Loucy (cell line): ENCODE measurements at regions not wholly inside any gene's neighbourhood (a gene's known extent, or its start where the extent isn't known, plus 50 kb on each side); places are given as distances from the start of the nearest gene placed in this dataset.

Source experiments
- EZH2phosphoT487 ChIP-seq: fragments of 200-600 bp; IDR thresholded peaks from 2 replicates; pipeline ENCODE4 v1.6.1; 2018; ENCODE audit warnings: antibody characterized with exemption, mild to moderate bottlenecking, moderate library complexity, borderline replicate concordance
- TF ChIP-seq, protein P1 (sequence below): fragments of 200-600 bp; sonication (generic); conservative IDR thresholded peaks from 2 replicates; pipeline ENCODE4 v1.5.1; 2014; ENCODE audit warnings: mild to moderate bottlenecking, antibody characterized with exemption, low read length

DNA sequence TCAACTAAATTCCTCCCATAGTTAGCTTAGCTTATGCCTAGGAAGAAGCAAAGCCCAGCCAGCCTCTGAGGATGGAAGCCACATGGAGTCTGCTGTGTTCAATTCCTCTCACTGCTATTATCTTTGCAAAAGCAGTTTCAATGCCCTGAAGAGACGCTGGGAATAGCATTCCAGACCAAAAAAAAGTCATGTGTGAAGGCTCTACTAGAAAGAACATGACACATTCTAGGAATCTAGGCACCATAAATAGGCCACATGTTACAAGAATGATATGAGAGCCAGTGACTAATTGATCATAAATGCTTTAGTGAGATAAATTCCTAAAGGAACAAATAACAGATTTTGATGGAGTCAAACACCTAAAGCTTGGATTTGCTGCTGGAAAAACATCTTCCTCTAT is 800.8 kb downstream of the TUSC7 start:
- TF ChIP-seq, protein P1, sequence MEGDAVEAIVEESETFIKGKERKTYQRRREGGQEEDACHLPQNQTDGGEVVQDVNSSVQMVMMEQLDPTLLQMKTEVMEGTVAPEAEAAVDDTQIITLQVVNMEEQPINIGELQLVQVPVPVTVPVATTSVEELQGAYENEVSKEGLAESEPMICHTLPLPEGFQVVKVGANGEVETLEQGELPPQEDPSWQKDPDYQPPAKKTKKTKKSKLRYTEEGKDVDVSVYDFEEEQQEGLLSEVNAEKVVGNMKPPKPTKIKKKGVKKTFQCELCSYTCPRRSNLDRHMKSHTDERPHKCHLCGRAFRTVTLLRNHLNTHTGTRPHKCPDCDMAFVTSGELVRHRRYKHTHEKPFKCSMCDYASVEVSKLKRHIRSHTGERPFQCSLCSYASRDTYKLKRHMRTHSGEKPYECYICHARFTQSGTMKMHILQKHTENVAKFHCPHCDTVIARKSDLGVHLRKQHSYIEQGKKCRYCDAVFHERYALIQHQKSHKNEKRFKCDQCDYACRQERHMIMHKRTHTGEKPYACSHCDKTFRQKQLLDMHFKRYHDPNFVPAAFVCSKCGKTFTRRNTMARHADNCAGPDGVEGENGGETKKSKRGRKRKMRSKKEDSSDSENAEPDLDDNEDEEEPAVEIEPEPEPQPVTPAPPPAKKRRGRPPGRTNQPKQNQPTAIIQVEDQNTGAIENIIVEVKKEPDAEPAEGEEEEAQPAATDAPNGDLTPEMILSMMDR = no peak
- TF ChIP-seq EZH2phosphoT487 = no peak
